CD14-positive monocyte (primary cell): ENCODE measurements at regions not wholly inside any gene's neighbourhood (a gene's known extent, or its start where the extent isn't known, plus 50 kb on each side); places are given as distances from the start of the nearest gene placed in this dataset.
A peak's percentile ranks its signal among the peaks of the same experiment; 100 is the strongest.

Experiments
- DNase-seq, 3 donors: peaks; one replicate each; pipeline ENCODE4 v3.0.0-alpha.2; 2011 to 2022
- H2AFZ ChIP-seq: 2 replicates; pipeline ENCODE4 v1.6.0; 2012; ENCODE audit warnings: mild to moderate bottlenecking, low read depth, low read length, inconsistent platforms; ENCODE audit not compliant: insufficient read depth, poor library complexity, severe bottlenecking
- H3K27ac ChIP-seq, 2 donors: 1 replicate in 1 of 2; 2 replicates in 1 of 2; pipeline ENCODE4 v1.5.1; 2012 to 2013; ENCODE audit warnings: low read length in 2 of 2, control low read depth in 1 of 2, inconsistent platforms in 1 of 2, low read depth in 1 of 2, mild to moderate bottlenecking in 1 of 2
- H3K27me3 ChIP-seq, 2 donors: one replicate each; pipeline versions ENCODE4 v1.6.0 to v1.6.1; 2011 to 2013; ENCODE audit warnings: low read length in 2 of 2; ENCODE audit not compliant: control insufficient read depth in 2 of 2, insufficient read depth in 2 of 2
- H3K36me3 ChIP-seq, 2 donors: replicated peaks in 1 of 2; 1 replicate in 1 of 2; 2 replicates in 1 of 2; pipeline versions ENCODE4 v1.5.1 to v1.6.1; 2012 to 2013; ENCODE audit warnings: low read length in 2 of 2, control low read depth in 1 of 2, inconsistent platforms in 1 of 2, mild to moderate bottlenecking in 1 of 2; ENCODE audit not compliant: insufficient read depth in 2 of 2, control insufficient read depth in 1 of 2
- H3K4me1 ChIP-seq, 2 donors: 1 replicate in 1 of 2; 2 replicates in 1 of 2; pipeline versions ENCODE4 v1.5.1 to v1.6.1; 2012 to 2013; ENCODE audit warnings: low read length in 2 of 2, control low read depth in 1 of 2, inconsistent platforms in 1 of 2, mild to moderate bottlenecking in 1 of 2, moderate library complexity in 1 of 2; ENCODE audit not compliant: insufficient read depth in 2 of 2, control insufficient read depth in 1 of 2
- H3K4me2 ChIP-seq: replicated peaks from 2 replicates; pipeline ENCODE3; 2012; ENCODE audit warnings: low read length, moderate library complexity, mild to moderate bottlenecking; ENCODE audit not compliant: poor library complexity, severe bottlenecking; ENCODE audit errors: extremely low read depth
- H3K4me3 ChIP-seq, 3 experiments: fragments of 200-600 bp in 1 of 3; sonication (generic) in 1 of 3; replicated peaks in 1 of 3; 1 replicate in 2 of 3; 2 replicates in 1 of 3; pipeline ENCODE4 v1.5.1; 2011 to 2013; ENCODE audit warnings: low read length in 3 of 3, mild to moderate bottlenecking in 3 of 3, control low read depth in 2 of 3, low read depth in 2 of 3, inconsistent platforms in 1 of 3, moderate library complexity in 1 of 3
- H3K79me2 ChIP-seq: 2 replicates; pipeline ENCODE4 v1.6.0; 2012; ENCODE audit warnings: mild to moderate bottlenecking, control low read depth, inconsistent platforms, low read length, moderate library complexity; ENCODE audit not compliant: insufficient read depth
- H3K9ac ChIP-seq: 2 replicates; pipeline ENCODE4 v1.6.0; 2017; ENCODE audit warnings: low read length, mild to moderate bottlenecking; ENCODE audit not compliant: insufficient read depth, poor library complexity, severe bottlenecking
- H3K9me3 ChIP-seq, 2 donors: replicated peaks in 1 of 2; 1 replicate in 1 of 2; 2 replicates in 1 of 2; pipeline versions ENCODE4 v1.5.1 to v1.6.1; 2012 to 2013; ENCODE audit warnings: low read length in 2 of 2, control low read depth in 1 of 2; ENCODE audit not compliant: control insufficient read depth in 1 of 2, insufficient read depth in 1 of 2
- H4K20me1 ChIP-seq: 2 replicates; pipeline ENCODE4 v1.6.0; 2012; ENCODE audit warnings: mild to moderate bottlenecking, low read length, control low read depth, moderate library complexity; ENCODE audit not compliant: insufficient read depth
- H3K27ac Mint-ChIP-seq, 7 donors: one replicate each; pipeline ENCODE4 v1.8.0; 2020; ENCODE audit warnings: mild to moderate bottlenecking in 7 of 7, mixed read lengths in 7 of 7, moderate library complexity in 6 of 7, inconsistent platforms in 2 of 7
- H3K27me3 Mint-ChIP-seq, 3 donors: one replicate each; pipeline ENCODE4 v1.8.0; 2021 to 2022; ENCODE audit warnings: low read depth in 3 of 3, mild to moderate bottlenecking in 3 of 3, mixed read lengths in 3 of 3, moderate library complexity in 3 of 3, inconsistent platforms in 1 of 3
- H3K36me3 Mint-ChIP-seq, 2 donors: one replicate each; pipeline ENCODE4 v1.8.0; 2020; ENCODE audit warnings: mixed read lengths in 2 of 2, inconsistent platforms in 1 of 2, mild to moderate bottlenecking in 1 of 2
- H3K4me1 Mint-ChIP-seq: one replicate; pipeline ENCODE4 v1.8.0; 2020; ENCODE audit warnings: mild to moderate bottlenecking, mixed read lengths
- H3K4me3 Mint-ChIP-seq, 2 donors: one replicate each; pipeline ENCODE4 v1.8.0; 2020; ENCODE audit warnings: mild to moderate bottlenecking in 2 of 2, mixed read lengths in 2 of 2, moderate library complexity in 1 of 2
- H3K9me3 Mint-ChIP-seq, 7 donors: one replicate each; pipeline ENCODE4 v1.8.0; 2020 to 2022; ENCODE audit warnings: mixed read lengths in 7 of 7, mild to moderate bottlenecking in 6 of 7, moderate library complexity in 6 of 7, inconsistent platforms in 2 of 7
- CTCF ChIP-seq: fragments of 200-600 bp; IDR thresholded peaks from one replicate; pipeline ENCODE4 v1.8.0; 2022; ENCODE audit warnings: antibody characterized with exemption, mild to moderate bottlenecking
- WGBS: methylation state at CpG from one replicate; pipeline ENCODE4 v1.1.5; 2013; ENCODE audit warnings: missing lambda C conversion rate; ENCODE audit not compliant: insufficient coverage; 5-methylcytosine and 5-hydroxymethylcytosine counted together
- intact Hi-C, 2 donors: fragments of 100-400 bp; cut with micrococcal nuclease; formaldehyde crosslinking; loops; one replicate each; pipeline versions ENCODE4 v1.15.0 to v1.15.1; 2023

GRCh38 chr10:128541926-128542475 is 415.8 kb upstream of the MKI67 start:
- Histone ChIP-seq H3K9ac (no peak overlapping the region), H3K4me3 (no peak overlapping the region), H3K4me2 (no peak overlapping the region), H3K27ac (no peak overlapping the region), H3K36me3 (no peaks in the 10 kb centered on the region), H2AFZ (no peak overlapping the region), H4K20me1 (no peaks in the 10 kb centered on the region), H3K9me3 (peaks cover 0 to 6% of the 10 kb centered on the region in 2 donors), H3K27me3 (peaks cover 44 to 53% of the 10 kb centered on the region in 2 donors), H3K79me2 (no peaks in the 10 kb centered on the region), H3K4me1 (no peaks in the 10 kb centered on the region)
- peaks cover 0 to 2% (median 0%) of the 10 kb centered on the region in 7 donors for H3K9me3 Mint-ChIP-seq
- H3K27ac Mint-ChIP-seq = no peak overlapping the region
- no peak for TF ChIP-seq CTCF
- H3K4me3 Mint-ChIP-seq = no peak overlapping the region
- peaks cover 46 to 58% (median 48%) of the 10 kb centered on the region in 3 donors for H3K27me3 Mint-ChIP-seq
- no peaks in the 10 kb centered on the region for H3K36me3 Mint-ChIP-seq
- intact Hi-C loops = no loop called here
- 85% methylated on average over 2 of the region's 2 CpGs for WGBS
- H3K4me1 Mint-ChIP-seq = no peaks in the 10 kb centered on the region
- no peak for DNase-seq

- Mint-ChIP-seq H3K4me1 (no peaks in the 10 kb centered on the region), H3K27ac (peak overlapping the region in 1 of 7 donors; percentile 3), H3K4me3 (peak overlapping the region in 1 of 2 donors; percentile 13), H3K27me3 (peaks cover 47 to 57% (median 48%) of the 10 kb centered on the region in 3 donors), H3K9me3 (peaks cover 0 to 2% (median 0%) of the 10 kb centered on the region in 7 donors), H3K36me3 (no peaks in the 10 kb centered on the region)
- Histone ChIP-seq H3K36me3 (no peaks in the 10 kb centered on the region), H3K4me2 (no peak overlapping the region), H4K20me1 (no peaks in the 10 kb centered on the region), H3K9ac (no peak overlapping the region), H3K79me2 (no peaks in the 10 kb centered on the region), H3K27me3 (peaks cover 41 to 48% of the 10 kb centered on the region in 2 donors), H3K4me3 (no peak overlapping the region), H3K27ac (no peak overlapping the region), H2AFZ (no peak overlapping the region), H3K9me3 (peaks cover 0 to 6% of the 10 kb centered on the region in 2 donors), H3K4me1 (no peaks in the 10 kb centered on the region)
- no peak for DNase-seq
- intact Hi-C loops = no loop called here
- WGBS = 86% methylated on average over 6 of the region's 7 CpGs
- no peak for TF ChIP-seq CTCF
These were observed 416.4 kb upstream of the MKI67 start for GRCh38 chr10:128542659-128543058.
